ENCODE measurements at regions not wholly inside any gene's neighbourhood (a gene's known extent, or its start where the extent isn't known, plus 50 kb on each side); places are given as distances from the start of the nearest gene placed in this dataset.

DNA sequence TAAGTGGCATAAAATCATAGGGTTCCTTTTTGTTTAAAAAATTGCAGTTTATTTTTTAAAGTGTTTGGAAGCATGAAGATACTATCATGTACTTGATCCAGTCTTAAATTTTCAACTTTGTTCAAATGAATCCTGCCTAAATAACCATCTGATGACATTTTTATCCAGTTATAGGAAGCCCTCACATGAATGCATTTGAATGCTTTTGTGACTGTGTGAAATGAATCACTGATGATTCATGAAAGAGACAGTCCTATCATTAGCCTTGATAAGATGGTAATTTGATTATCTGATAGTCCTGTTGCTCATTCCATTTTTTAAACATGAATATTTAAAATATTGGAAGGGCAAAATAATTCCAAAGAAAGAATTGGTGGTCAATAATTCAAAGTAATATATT is 401.9 kb upstream of the ROBO2 start:
- Histone ChIP-seq H3K4me3 (ENCODE audit: low read depth in 2 of 2, low read length in 2 of 2) (no peak overlapping the region), H3K4me1 (ENCODE audit: control insufficient read depth, insufficient read depth, low read length) (no peaks in the 10 kb centered on the region), H3K36me3 (ENCODE audit: control insufficient read depth, insufficient read depth, low read length) (no peaks in the 10 kb centered on the region), H3K9me3 (ENCODE audit: control insufficient read depth, insufficient read depth, low read depth, low read length) (no peaks in the 10 kb centered on the region), H3K27ac (ENCODE audit: low read length) (no peak overlapping the region), H3K27me3 (ENCODE audit: control insufficient read depth, insufficient read depth, low read length) (no peaks in the 10 kb centered on the region)
- in situ Hi-C loops (cut with HindIII; ENCODE audit: low pct_unique_long_range_greater_than_20kb, low sequenced_read_pairs) (no loop called here), intact Hi-C loops (cut with micrococcal nuclease; ENCODE audit: unreplicated experiment) (no loop called here)
- DNase-seq (ENCODE audit: low read depth, low spot score) (no peak), ATAC-seq (no peak)
- CTCF ChIA-PET, result no interaction called here
- BruUV-seq (replicated peaks), result no TSS peak
- POLR2A ChIA-PET, result no interaction called here
- no peak for TF ChIP-seq TCF7L2 (IDR thresholded peaks at IDR 0.05; ENCODE audit: low read depth, low read length)
- TF ChIP-seq, protein P1, sequence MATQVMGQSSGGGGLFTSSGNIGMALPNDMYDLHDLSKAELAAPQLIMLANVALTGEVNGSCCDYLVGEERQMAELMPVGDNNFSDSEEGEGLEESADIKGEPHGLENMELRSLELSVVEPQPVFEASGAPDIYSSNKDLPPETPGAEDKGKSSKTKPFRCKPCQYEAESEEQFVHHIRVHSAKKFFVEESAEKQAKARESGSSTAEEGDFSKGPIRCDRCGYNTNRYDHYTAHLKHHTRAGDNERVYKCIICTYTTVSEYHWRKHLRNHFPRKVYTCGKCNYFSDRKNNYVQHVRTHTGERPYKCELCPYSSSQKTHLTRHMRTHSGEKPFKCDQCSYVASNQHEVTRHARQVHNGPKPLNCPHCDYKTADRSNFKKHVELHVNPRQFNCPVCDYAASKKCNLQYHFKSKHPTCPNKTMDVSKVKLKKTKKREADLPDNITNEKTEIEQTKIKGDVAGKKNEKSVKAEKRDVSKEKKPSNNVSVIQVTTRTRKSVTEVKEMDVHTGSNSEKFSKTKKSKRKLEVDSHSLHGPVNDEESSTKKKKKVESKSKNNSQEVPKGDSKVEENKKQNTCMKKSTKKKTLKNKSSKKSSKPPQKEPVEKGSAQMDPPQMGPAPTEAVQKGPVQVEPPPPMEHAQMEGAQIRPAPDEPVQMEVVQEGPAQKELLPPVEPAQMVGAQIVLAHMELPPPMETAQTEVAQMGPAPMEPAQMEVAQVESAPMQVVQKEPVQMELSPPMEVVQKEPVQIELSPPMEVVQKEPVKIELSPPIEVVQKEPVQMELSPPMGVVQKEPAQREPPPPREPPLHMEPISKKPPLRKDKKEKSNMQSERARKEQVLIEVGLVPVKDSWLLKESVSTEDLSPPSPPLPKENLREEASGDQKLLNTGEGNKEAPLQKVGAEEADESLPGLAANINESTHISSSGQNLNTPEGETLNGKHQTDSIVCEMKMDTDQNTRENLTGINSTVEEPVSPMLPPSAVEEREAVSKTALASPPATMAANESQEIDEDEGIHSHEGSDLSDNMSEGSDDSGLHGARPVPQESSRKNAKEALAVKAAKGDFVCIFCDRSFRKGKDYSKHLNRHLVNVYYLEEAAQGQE (IDR thresholded peaks at IDR 0.05; ENCODE audit: insufficient read depth in 1 of 2, low read depth in 2 of 2, low read length in 1 of 2), result no peak
- TF ChIP-seq SIN3A (IDR thresholded peaks at IDR 0.05; ENCODE audit: borderline replicate concordance, insufficient read depth, low read depth, low read length), result no peak
- TF ChIP-seq POLR2AphosphoS5 (IDR thresholded peaks at IDR 0.05; ENCODE audit: low read depth, low read length), result no peak
- TF ChIP-seq, protein P2, sequence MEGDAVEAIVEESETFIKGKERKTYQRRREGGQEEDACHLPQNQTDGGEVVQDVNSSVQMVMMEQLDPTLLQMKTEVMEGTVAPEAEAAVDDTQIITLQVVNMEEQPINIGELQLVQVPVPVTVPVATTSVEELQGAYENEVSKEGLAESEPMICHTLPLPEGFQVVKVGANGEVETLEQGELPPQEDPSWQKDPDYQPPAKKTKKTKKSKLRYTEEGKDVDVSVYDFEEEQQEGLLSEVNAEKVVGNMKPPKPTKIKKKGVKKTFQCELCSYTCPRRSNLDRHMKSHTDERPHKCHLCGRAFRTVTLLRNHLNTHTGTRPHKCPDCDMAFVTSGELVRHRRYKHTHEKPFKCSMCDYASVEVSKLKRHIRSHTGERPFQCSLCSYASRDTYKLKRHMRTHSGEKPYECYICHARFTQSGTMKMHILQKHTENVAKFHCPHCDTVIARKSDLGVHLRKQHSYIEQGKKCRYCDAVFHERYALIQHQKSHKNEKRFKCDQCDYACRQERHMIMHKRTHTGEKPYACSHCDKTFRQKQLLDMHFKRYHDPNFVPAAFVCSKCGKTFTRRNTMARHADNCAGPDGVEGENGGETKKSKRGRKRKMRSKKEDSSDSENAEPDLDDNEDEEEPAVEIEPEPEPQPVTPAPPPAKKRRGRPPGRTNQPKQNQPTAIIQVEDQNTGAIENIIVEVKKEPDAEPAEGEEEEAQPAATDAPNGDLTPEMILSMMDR (IDR thresholded peaks at IDR 0.05), result no peak

DNA sequence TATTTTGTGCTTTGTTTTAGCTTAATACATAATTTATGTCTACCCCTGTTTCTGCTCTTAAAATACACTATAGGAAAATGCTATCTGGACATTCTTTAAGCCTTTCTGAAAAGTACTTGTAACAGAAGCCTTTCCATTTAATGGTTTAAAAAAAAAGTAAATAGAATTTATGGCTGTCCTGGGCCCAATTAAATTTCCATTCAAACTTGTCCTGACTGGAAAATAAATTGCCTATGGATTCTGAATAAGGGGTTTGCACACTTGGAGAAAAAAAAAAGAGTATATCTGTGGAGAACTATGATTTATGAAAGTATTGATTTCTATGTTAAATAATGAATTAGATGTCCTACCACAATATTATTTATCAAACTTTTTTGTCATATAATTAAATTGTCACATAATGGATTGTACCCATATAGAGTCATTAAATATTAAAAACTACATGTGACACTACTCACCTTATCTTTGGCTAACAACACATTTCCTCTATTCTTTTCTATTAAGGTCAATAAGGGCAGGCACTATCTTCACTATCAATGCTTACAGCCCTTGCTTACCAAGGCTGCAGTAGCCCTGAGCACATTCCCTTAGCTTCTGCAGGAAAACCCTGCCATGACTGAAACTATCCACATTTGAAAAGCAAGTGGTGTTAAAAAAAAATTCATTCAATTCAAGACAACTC is 396.1 kb upstream of the ROBO2 start:
- in situ Hi-C loops (cut with HindIII; ENCODE audit: low pct_unique_long_range_greater_than_20kb, low sequenced_read_pairs) (no loop called here), intact Hi-C loops (cut with micrococcal nuclease; ENCODE audit: unreplicated experiment) (no loop called here)
- Histone ChIP-seq H3K9me3 (ENCODE audit: control insufficient read depth, insufficient read depth, low read depth, low read length) (no peaks in the 10 kb centered on the region), H3K4me3 (ENCODE audit: low read depth in 2 of 2, low read length in 2 of 2) (no peak overlapping the region), H3K4me1 (ENCODE audit: control insufficient read depth, insufficient read depth, low read length) (no peaks in the 10 kb centered on the region), H3K27ac (ENCODE audit: low read length) (no peak overlapping the region), H3K27me3 (ENCODE audit: control insufficient read depth, insufficient read depth, low read length) (no peaks in the 10 kb centered on the region), H3K36me3 (ENCODE audit: control insufficient read depth, insufficient read depth, low read length) (no peaks in the 10 kb centered on the region)
- TF ChIP-seq, protein P2 (IDR thresholded peaks at IDR 0.05), result no peak
- TF ChIP-seq SIN3A (IDR thresholded peaks at IDR 0.05; ENCODE audit: borderline replicate concordance, insufficient read depth, low read depth, low read length) (no peak), TCF7L2 (IDR thresholded peaks at IDR 0.05; ENCODE audit: low read depth, low read length) (no peak)
- BruUV-seq (replicated peaks), result no TSS peak
- CTCF ChIA-PET, result no interaction called here
- POLR2A ChIA-PET, result no interaction called here
- no peak for ATAC-seq
- no peak for DNase-seq (ENCODE audit: low read depth, low spot score)

Measured in Panc1 (cell line).